ENCODE measurements at regions not wholly inside any gene's neighbourhood (a gene's known extent, or its start where the extent isn't known, plus 50 kb on each side); places are given as distances from the start of the nearest gene placed in this dataset.
"Not testable (repeated sequence)": the region's sequence is repeated elsewhere in the genome, so short reads cannot be mapped to it uniquely, and the experiment has no call there.

DNA sequence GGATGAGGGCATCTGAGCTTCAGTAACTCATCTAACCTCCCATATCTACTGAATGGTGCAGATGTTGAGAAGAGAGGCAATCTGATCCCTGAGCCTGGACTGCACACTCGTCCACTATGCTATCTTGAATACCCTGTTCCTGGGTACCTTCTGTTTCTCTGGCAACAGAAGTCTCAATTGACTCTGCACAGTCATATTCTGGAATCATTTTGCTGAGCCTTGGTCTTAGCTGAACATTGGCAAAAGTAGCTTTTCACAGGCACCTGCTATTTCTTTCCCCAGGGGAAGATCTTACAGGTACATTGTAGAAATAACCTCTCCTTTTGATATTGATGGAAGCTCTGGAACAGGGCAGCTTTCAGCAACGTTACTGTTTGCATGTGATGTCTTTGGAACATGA is 161.5 kb upstream of the GPR101 start:
- no peak for DNase-seq

- peak; percentile 1 for DNase-seq
Observed at GRCh38 chrX:137194164-137194563, 160.4 kb upstream of the GPR101 start.

DNA sequence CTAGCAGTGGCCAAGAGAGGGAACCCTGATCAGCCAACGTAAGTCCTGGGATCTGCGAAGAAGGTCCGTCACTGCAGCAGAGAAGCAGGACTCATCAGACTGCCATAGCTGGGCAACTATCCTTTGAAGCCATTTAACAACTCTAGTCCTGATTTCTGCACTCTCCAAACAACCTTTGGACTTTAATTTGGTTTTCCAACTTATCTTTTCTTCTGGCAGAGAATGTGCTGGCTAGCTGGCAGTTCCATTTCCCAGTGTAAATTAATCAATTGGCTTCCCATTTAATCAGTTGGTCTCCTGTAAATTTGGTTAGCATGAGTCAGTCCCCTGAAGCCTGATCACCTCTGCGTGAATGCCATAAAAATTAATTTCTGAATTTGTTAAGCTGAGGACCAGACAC is 153.7 kb upstream of the GPR101 start:
- no peak for DNase-seq

- no peak for DNase-seq
Observed at GRCh38 chrX:137178392-137178791, 144.6 kb upstream of the GPR101 start.

GRCh38 chrX:137172317-137172948 is 138.6 kb upstream of the GPR101 start:
- DNase-seq, result no peak

- DNase-seq, result no peak
Observed at GRCh38 chrX:137171626-137172025, 137.8 kb upstream of the GPR101 start.

- DNase-seq, result peak; percentile 1
Observed at GRCh38 chrX:137166591-137166990, 132.8 kb upstream of the GPR101 start.

DNA sequence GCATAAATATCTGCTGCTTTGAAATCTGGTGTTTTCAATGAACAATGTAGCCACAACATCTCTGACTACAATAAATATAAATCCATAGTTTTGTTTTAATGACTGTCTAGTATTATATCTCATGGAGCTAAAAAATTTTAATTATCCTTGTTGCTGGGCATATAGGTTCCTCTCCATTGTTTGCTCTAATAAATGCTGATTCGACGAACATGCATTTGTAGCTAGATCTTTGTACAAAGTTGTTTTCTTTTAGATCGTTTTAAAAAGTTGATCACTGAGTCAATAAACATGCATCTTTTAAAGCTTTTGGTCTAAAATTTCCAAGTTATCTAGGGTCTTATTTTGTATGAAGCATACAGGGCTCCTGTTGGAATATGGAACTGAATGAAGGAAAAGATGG is 130.5 kb upstream of the GPR101 start:
- no peak for DNase-seq

DNA sequence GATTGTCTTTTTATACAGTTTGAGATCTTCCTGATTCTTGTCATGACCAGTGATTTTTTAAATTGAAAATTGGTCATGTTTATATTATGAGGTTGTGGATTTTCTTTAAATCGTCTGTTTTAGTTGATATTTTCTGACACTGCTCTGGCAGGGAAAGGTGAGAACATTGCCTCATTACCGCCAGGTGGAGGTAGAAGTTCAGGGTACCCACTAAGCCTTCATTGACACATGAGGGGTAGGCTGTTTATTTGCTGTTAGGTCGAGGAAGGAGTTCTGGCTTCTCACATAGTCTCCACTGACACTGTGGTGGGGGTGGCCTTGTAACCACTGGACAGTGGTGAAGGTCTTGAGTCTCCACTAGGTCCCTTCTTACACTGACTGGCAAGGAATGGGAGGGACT is 117.6 kb upstream of the GPR101 start:
- no peak for DNase-seq

DNA sequence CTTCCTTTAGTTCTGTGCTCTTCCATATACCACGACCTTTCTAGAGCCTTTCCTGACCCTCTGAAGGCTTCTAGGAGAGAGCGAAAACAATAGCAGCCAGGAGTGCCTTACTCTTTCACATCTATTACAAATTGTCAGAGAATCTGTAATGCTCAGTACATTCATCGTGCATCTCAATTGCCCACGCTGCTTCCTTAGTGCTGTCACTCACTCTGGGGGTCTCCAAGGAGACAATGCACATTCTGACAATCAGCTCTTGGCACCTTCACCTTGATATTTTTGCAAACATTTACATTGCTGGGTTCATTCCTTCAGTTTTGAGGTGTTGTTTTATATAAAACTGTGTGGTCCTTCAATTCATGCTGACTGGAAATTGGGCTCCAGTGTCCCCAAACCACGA is 110.1 kb upstream of the GPR101 start:
- no peak for DNase-seq

- DNase-seq, result not testable (repeated sequence)
Observed at GRCh38 chrX:137122651-137123050, 88.9 kb upstream of the GPR101 start.

DNA sequence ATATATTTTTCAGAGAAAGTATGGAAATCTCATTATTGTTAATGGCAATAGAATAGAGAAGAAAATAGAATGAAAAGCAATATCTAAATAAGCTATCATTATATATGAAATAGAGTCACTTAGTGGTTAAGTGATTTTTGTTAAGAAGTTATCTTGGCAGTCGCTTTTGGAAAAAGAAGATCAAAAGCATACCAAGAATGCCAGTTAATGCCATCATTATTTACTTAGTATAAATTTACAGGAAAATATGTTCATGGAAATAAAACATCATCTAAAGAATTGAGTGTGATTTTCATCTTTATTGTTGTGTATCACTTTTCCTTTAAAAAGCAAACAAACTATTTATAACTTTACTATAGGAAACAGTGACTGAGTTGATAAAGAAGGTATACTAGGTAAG is 85.3 kb upstream of the GPR101 start:
- no peak for DNase-seq

- no peak for DNase-seq
Observed at GRCh38 chrX:137118536-137118935, 84.7 kb upstream of the GPR101 start.

DNA sequence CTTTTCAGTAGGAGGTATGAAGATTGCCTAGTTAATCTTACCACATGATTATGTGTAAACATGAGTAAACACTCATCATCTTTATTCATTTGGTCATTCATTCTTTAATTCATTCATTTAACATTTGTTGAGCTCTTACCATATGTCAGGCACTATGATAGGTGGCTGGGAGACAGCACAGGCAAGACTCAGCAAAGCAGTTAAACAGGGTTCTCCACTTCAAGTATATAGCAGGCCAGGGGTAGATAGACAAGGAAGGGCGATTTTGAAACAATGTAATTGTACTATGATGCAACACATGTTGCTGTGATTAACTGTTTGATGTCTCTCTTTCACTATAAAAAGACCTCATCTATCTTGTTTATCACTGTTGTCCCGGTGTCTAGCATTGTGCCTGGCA is 84.3 kb upstream of the GPR101 start:
- no peak for DNase-seq

DNA sequence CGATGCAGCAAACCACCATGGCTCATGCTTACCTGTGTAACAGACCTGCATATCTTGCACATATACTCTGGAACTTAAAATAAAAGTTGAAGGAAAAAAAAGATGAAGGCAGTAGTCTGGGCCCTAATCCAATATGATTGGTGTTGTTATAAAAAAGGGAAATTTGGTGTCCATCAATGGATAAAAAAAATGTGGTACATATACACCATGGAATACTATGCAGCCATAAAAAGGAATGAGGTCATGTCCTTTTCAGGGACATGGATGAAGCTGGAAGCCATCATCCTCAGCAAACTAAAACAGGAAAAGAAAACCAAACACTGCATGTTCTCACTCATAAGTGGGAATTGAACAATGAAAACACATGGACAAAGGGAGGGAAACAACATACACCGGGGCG is 74.1 kb upstream of the GPR101 start:
- not testable (repeated sequence) for DNase-seq

DNA sequence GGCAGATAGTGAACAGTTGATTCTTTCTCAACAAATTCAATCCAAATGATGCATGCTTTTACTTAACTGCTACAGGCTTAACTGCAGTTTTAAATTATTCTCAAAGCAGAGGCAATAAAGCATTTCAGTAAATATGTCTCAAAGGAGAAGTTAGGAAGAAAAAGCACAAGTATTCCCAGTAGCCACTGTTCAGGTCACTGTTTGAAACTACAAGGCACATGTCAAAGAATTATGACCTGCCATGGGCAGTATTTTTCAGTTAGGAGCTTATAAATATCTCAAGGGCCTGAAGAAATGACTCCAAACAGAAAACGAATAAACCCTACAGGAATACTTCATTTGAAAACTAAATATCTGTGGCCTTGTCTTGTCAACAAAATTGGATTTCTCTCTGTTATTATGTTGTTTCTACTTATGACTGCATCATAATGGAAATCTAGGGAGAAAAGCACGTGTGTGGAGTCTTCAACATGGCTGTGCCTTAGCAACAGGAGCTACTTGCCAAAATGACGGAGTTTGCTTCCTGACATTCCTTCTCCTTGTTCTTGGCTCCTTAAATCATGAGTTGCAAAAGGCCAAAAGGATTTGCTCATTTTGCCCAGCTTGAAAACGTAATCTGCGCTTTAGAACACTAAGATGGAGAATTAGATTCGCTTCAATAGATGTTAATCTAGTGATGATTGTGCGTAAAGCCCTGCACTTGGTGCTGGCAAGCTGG is 67.6 kb upstream of the GPR101 start:
- DNase-seq, result no peak

All from stimulated activated CD4-positive, alpha-beta T cell treated with anti-CD3 and anti-CD28 coated beads, Interleukin-4, amount 100 ng/mL, for 1 hour (primary cell).